ENCODE measurements at regions not wholly inside any gene's neighbourhood (a gene's known extent, or its start where the extent isn't known, plus 50 kb on each side); places are given as distances from the start of the nearest gene placed in this dataset.
A peak's percentile ranks its signal among the peaks of the same experiment; 100 is the strongest.

DNA sequence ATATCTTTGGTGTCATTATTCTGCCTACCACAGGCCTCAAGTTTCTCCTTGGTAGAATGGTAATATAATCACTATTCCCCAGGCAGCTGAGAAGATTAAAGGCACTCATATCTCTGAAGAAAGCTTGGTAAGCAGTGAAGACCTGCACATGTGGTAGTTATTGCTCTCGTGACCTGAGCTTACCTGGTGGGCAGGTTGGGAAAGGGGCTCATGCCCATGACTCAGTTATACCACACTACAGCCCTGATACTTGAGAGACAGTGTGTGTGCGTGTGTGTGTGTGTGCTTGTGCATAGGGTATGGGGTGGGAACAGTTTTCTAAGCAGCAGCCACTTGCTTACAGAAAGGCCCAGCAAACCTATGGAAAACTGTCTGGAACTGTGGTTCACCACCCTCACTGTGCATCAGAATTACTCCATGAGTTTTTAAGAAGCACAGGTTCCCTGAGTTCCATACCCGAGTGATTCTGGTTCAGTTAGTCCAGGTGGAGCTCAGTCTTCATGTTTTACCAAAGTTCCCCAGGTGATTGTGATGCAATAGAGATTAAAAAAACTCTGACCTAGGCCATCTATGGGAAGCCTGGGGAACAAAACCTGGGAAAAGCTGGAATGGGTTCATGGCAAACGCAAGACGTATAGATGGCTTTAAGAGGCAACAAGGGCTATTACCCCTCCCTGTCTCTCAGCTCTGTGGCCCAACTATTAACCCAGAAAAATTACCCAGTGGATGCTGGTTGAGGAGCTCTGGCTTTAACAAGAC is 79.0 kb upstream of the ZBED5 start:
- no peaks in the 10 kb centered on the region for H3K27me3 ChIP-seq
- no peaks in the 10 kb centered on the region for H3K36me3 ChIP-seq
- intact Hi-C loops (cut with DNase I), result loop anchor here (10.0 kb wide), 1 partner anchor 848 kb away; no protein-coding TSS in a partner anchor
- no peaks in the 10 kb centered on the region for H3K9me3 ChIP-seq
- no peak for TF ChIP-seq POLR2A (IDR thresholded peaks at IDR 0.05)
- TF ChIP-seq, protein P1, sequence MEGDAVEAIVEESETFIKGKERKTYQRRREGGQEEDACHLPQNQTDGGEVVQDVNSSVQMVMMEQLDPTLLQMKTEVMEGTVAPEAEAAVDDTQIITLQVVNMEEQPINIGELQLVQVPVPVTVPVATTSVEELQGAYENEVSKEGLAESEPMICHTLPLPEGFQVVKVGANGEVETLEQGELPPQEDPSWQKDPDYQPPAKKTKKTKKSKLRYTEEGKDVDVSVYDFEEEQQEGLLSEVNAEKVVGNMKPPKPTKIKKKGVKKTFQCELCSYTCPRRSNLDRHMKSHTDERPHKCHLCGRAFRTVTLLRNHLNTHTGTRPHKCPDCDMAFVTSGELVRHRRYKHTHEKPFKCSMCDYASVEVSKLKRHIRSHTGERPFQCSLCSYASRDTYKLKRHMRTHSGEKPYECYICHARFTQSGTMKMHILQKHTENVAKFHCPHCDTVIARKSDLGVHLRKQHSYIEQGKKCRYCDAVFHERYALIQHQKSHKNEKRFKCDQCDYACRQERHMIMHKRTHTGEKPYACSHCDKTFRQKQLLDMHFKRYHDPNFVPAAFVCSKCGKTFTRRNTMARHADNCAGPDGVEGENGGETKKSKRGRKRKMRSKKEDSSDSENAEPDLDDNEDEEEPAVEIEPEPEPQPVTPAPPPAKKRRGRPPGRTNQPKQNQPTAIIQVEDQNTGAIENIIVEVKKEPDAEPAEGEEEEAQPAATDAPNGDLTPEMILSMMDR (IDR thresholded peaks at IDR 0.05), result no peak
- no peak for TF ChIP-seq POLR2AphosphoS5 (IDR thresholded peaks at IDR 0.05; ENCODE audit: insufficient read depth in 1 of 2, low read depth in 1 of 2)
- DNase-seq (ENCODE audit: extremely low spot score in 2 of 2), result no peak
- peaks cover 14% of the 10 kb centered on the region for H3K4me1 ChIP-seq
- no peak overlapping the region for H3K4me3 ChIP-seq
- no peak overlapping the region for H3K27ac ChIP-seq

DNA sequence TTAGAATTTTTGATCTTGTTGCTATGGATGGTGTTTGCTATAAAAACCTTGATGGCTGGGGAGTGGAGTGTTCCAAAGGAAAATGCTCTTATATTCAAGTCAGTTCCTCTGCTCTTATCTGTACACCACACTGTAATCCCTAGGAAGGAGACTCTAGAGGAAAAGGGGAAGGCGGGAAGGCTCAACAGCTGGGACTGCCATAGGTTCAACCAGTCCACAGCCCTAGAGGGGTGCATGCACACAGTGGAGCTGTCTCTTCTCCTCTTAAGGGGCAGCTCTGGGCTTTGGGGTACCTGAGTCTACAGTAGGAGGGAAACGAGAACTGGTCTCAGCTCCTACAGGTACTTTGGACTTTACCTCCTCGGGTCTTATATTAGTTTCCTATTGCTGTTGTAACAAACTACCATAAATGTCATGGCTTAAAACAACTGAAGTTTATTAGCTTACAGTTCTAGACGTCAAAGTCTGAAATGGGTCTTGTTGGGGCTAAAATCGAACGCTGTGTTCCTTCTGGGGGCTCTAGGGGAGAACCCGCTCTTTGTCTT is 77.2 kb upstream of the ZBED5 start:
- Histone ChIP-seq H3K36me3 (no peaks in the 10 kb centered on the region), H3K4me1 (peaks cover 18% of the 10 kb centered on the region), H3K27me3 (no peaks in the 10 kb centered on the region), H3K27ac (no peak overlapping the region), H3K4me3 (no peak overlapping the region), H3K9me3 (no peaks in the 10 kb centered on the region)
- no peak for TF ChIP-seq POLR2A (IDR thresholded peaks at IDR 0.05)
- TF ChIP-seq POLR2AphosphoS5 (IDR thresholded peaks at IDR 0.05; ENCODE audit: insufficient read depth in 1 of 2, low read depth in 1 of 2), result no peak
- TF ChIP-seq, protein P1 (IDR thresholded peaks at IDR 0.05), result no peak
- DNase-seq (ENCODE audit: extremely low spot score in 2 of 2), result no peak
- intact Hi-C loops (cut with DNase I), result loop anchor here (10.0 kb wide), 1 partner anchor 850 kb away; no protein-coding TSS in a partner anchor

DNA sequence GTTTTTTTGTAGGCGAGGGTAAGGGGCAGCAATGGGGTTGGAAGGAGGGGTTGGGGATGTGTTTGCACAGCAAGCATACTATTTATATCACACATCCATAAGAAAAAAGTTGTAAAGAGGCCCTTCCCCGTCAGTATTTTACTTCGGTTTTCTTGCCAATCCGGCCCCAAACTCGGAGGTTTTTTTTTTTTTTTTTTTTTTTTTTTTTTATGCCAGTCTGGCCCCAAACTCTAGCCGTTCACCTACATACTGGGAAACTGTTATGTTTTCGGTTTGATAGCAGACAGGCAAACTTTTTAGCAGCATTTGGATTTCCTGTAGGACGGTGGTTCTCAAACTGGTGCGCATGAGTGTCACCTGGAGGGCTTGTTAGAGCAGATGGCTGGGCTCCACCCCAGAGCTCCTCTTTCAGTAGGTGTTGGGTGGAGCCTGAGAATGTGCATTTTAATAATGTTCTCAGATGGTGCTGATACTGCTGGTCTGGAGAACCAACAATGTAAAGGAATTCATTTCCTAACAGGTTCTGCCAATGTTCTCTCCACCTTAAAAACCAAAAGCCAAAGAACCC is 76.5 kb upstream of the ZBED5 start:
- TF ChIP-seq POLR2AphosphoS5 (IDR thresholded peaks at IDR 0.05; ENCODE audit: insufficient read depth in 1 of 2, low read depth in 1 of 2), result no peak
- TF ChIP-seq, protein P1 (IDR thresholded peaks at IDR 0.05), result no peak
- no peak for TF ChIP-seq POLR2A (IDR thresholded peaks at IDR 0.05)
- Histone ChIP-seq H3K27ac (peak overlapping the region; percentile 87), H3K27me3 (no peaks in the 10 kb centered on the region), H3K4me3 (peak overlapping the region; percentile 39 to 51), H3K36me3 (no peaks in the 10 kb centered on the region), H3K4me1 (peaks cover 22% of the 10 kb centered on the region), H3K9me3 (no peaks in the 10 kb centered on the region)
- intact Hi-C loops (cut with DNase I), result loop anchor here (5.0 to 10.0 kb wide), 3 partner anchors 77 to 850 kb away; partner anchors contain the start of gene ZBED5
- no peak for DNase-seq (ENCODE audit: extremely low spot score in 2 of 2)

DNA sequence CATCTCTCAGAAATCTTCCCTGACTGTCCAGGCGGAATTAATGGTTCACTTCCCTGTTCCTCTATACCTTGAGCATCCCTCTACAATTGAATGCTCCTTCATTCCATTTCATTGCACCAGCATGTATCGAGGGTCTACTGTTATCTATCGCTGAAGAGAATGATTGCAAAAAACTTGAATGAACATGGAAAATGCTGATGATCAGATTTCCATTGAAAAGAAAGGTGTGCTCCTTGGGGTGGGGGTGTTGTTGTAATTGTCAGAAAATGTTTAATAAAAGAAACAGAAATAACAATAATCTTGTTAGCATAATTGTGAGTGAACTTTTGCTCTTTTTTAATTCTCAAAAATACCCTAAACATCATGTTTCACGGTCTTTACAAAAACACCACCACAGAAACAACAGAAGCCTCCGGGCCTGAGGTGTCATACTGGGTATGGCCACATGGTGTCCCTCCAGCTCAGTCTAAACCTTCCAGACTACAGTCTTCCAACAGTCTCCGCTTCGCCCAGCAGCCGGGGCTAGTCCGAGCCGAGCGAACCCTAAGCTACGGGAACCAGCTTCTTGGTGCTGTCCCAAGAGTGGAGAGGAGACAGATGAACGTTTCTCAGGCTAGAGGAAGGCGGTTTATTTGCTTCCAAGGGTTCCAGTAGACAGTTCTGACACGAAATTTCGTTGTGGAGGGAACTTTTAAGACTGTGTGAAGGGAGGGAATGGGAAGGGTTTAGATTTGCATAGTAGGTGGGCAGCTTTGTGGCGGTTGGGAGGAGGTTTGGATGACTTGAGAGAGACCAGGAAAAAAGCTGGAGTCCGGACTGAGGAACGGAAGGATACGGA is 75.8 kb upstream of the ZBED5 start:
- Histone ChIP-seq H3K36me3 (no peaks in the 10 kb centered on the region), H3K4me3 (peak overlapping the region; percentile 39 to 51), H3K27me3 (no peaks in the 10 kb centered on the region), H3K27ac (peak overlapping the region; percentile 87), H3K4me1 (peaks cover 22% of the 10 kb centered on the region), H3K9me3 (no peaks in the 10 kb centered on the region)
- intact Hi-C loops (cut with DNase I), result loop anchor here (5.0 to 10.0 kb wide), 3 partner anchors 76 to 851 kb away; partner anchors contain the start of gene ZBED5
- DNase-seq (ENCODE audit: extremely low spot score in 2 of 2), result peak in 1 of 2 donors; percentile 91
- TF ChIP-seq, protein P1 (IDR thresholded peaks at IDR 0.05), result peak; percentile 88 to 98 (median 96)
- TF ChIP-seq POLR2A (IDR thresholded peaks at IDR 0.05) (no peak), POLR2AphosphoS5 (IDR thresholded peaks at IDR 0.05; ENCODE audit: insufficient read depth in 1 of 2, low read depth in 1 of 2) (peak; percentile 45 to 56)

All from vagina (tissue), 2 donors.